ENCODE measurements at regions not wholly inside any gene's neighbourhood (a gene's known extent, or its start where the extent isn't known, plus 50 kb on each side); places are given as distances from the start of the nearest gene placed in this dataset.

DNA sequence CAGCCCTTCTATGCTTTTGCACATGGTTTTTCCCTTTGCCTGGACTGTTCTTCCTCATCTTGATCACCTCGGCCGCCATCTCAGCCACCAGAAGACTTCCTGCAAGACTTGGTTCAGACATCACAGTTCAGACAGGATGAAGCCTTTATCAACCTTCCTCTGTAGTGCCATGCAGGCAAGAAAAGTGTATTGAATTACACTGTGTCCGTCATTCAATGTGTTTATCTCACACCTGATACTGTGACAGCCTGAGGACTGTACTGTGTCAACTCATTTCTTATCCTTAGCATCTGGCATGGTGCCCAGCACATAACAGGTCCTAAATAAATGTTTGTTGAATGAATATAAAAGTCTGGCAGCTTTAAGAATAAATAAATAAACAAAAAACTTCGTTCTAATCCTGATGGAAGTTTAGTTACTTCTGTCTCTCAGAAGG, 133.3 kb upstream of the MAN1A1 start:
- H3K36me3 Mint-ChIP-seq (ENCODE audit: insufficient read depth), result no peaks in the 10 kb centered on the region
- no peak overlapping the region for H3K4me3 Mint-ChIP-seq
- H3K27me3 Mint-ChIP-seq, result peaks cover 17 to 18% of the 10 kb centered on the region in 2 donors
- H3K9me3 Mint-ChIP-seq, result no peaks in the 10 kb centered on the region
- H3K27ac Mint-ChIP-seq, result no peak overlapping the region
- no peaks in the 10 kb centered on the region for H3K4me1 Mint-ChIP-seq (ENCODE audit: low read depth in 2 of 2)
- DNase-seq (no peak), ATAC-seq (replicated peaks) (no peak)

DNA sequence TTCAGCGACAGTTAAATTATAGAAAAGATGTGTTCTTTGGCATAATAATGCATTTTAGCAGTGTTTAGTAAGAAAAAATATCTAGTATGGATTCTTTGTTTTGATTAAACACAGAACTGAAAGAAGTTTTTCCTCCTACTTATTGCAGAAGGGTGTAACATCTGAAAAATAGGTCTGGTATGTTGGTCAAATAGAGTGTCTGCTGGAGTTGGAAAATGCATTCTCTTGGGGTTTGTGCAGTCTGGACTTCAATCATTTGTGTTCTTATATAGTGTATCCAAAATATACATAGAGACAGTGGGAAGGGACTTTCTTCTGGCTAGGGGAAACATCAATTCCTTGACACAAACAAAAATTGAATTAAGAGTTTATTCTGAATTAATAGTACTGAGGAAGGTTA, 132.4 kb upstream of the MAN1A1 start:
- Mint-ChIP-seq H3K4me3 (no peak overlapping the region), H3K36me3 (ENCODE audit: insufficient read depth) (no peaks in the 10 kb centered on the region), H3K27me3 (peaks cover 17 to 18% of the 10 kb centered on the region in 2 donors), H3K27ac (no peak overlapping the region), H3K4me1 (ENCODE audit: low read depth in 2 of 2) (no peaks in the 10 kb centered on the region), H3K9me3 (no peaks in the 10 kb centered on the region)
- ATAC-seq (replicated peaks) (no peak), DNase-seq (no peak)

DNA sequence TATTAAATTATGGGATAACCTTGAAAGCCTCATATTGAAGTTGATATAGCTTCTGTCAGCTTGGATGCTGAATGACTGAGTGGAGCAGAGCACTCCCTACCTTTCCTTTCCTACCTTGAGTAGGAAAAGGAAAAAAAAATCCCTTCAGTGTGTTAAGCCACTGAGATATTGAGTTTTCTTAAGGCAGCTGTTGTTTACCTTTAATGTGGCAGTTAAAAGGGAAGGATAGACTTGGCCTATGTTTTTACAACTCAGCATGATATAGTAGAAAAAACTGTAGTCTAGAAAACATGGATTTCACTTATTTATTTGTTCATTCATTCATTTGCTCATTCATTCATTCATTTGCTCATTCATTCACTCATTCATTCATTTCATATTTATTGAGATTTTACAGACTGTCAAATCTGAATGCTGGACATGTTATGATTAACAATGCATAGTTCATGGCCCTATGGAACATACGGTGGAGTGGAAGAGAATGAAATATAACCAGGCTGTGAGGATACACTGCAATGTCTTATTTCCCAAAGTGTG, 131.5 kb upstream of the MAN1A1 start:
- no peak for ATAC-seq (replicated peaks)
- no peaks in the 10 kb centered on the region for H3K36me3 Mint-ChIP-seq (ENCODE audit: insufficient read depth)
- H3K9me3 Mint-ChIP-seq, result no peaks in the 10 kb centered on the region
- H3K27me3 Mint-ChIP-seq, result peaks cover 14 to 17% of the 10 kb centered on the region in 2 donors
- no peak overlapping the region for H3K4me3 Mint-ChIP-seq
- no peak overlapping the region for H3K27ac Mint-ChIP-seq
- no peaks in the 10 kb centered on the region for H3K4me1 Mint-ChIP-seq (ENCODE audit: low read depth in 2 of 2)
- DNase-seq, result no peak

DNA sequence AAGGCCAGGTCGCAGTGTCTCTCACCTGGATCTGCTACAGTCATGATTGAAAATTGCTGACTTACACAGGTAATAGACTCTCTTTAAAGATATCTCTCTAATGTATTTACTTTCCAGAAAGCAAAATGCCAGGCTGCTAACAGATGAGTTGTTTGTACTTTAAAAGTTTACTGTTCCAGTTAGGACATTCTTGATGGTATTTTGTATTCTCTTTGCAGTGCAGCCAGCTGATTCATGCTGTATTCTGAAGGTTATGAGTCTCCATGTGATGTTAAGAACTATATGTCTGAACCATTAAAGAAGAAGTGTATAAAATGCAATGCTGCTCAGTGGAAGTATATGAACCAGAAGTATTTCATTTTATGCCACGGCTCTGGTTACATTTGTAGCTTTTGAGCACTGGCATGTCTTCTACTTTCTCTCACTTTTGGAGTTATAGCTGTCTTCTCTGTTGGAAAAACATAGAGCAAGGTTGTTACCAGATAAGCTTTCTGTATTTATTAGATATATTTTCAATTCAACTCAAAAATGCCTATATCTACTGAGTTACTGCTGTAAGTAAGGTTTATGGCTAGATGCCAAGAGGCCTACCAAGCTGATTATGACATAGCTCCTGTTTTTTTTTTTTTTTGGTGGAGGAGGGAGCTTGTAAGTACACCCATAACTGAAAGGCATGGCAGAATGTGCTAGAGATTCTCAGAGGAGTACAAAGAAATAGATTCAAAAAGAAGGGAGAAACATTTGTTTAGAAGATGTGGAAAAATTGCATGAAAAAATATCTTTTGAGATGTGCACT, 130.5 kb upstream of the MAN1A1 start:
- no peak overlapping the region for H3K27ac Mint-ChIP-seq
- DNase-seq, result no peak
- H3K4me3 Mint-ChIP-seq, result no peak overlapping the region
- no peaks in the 10 kb centered on the region for H3K4me1 Mint-ChIP-seq (ENCODE audit: low read depth in 2 of 2)
- H3K36me3 Mint-ChIP-seq (ENCODE audit: insufficient read depth), result no peaks in the 10 kb centered on the region
- H3K9me3 Mint-ChIP-seq, result no peaks in the 10 kb centered on the region
- no peak for ATAC-seq (replicated peaks)
- peaks cover 9 to 11% of the 10 kb centered on the region in 2 donors for H3K27me3 Mint-ChIP-seq

DNA sequence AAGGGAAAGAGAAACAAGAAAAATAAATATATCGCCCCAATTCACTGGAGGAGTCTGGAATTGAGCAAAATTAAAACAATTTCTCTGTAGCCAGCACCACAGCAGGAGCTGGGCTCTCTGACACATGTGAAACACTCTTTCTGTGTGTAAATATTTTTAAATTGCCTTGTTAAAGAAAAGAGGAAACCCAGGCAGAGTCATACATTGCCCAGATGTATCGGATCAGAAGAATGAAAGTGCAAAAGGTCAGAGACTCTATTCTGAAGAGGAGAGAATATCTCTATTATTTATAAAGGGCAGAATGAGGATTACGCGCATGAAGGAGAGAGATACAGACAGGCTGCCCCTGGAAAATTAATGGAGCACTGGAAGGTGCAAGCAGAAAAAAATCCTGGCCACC, 127.0 kb upstream of the MAN1A1 start:
- H3K27me3 Mint-ChIP-seq, result no peaks in the 10 kb centered on the region
- DNase-seq (no peak), ATAC-seq (replicated peaks) (no peak)
- H3K27ac Mint-ChIP-seq, result no peak overlapping the region
- no peaks in the 10 kb centered on the region for H3K9me3 Mint-ChIP-seq
- no peak overlapping the region for H3K4me3 Mint-ChIP-seq
- no peaks in the 10 kb centered on the region for H3K36me3 Mint-ChIP-seq (ENCODE audit: insufficient read depth)
- no peaks in the 10 kb centered on the region for H3K4me1 Mint-ChIP-seq (ENCODE audit: low read depth in 2 of 2)

DNA sequence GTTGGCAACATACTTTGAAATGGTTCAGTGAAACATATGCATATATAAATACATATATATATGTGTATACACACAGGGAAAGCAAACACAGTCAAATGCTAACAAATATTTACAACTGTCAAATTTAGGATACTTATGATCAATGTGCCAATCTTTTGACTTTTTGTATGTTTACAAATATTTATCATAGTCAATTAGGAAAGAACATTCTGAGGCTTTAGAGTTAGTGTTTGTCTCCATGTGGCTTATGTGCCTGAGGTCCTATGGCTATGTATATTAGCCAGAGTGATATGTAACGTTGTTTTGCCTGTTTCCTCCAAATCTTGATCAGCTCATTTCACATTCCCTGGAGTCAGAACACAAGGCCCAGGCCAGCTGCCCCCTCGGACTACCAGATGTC, 126.5 kb upstream of the MAN1A1 start:
- H3K27ac Mint-ChIP-seq, result no peak overlapping the region
- H3K9me3 Mint-ChIP-seq, result no peaks in the 10 kb centered on the region
- ATAC-seq (replicated peaks) (no peak), DNase-seq (no peak)
- H3K36me3 Mint-ChIP-seq (ENCODE audit: insufficient read depth), result no peaks in the 10 kb centered on the region
- no peak overlapping the region for H3K4me3 Mint-ChIP-seq
- no peaks in the 10 kb centered on the region for H3K27me3 Mint-ChIP-seq
- peaks cover 2 to 3% of the 10 kb centered on the region in 2 donors for H3K4me1 Mint-ChIP-seq (ENCODE audit: low read depth in 2 of 2)

DNA sequence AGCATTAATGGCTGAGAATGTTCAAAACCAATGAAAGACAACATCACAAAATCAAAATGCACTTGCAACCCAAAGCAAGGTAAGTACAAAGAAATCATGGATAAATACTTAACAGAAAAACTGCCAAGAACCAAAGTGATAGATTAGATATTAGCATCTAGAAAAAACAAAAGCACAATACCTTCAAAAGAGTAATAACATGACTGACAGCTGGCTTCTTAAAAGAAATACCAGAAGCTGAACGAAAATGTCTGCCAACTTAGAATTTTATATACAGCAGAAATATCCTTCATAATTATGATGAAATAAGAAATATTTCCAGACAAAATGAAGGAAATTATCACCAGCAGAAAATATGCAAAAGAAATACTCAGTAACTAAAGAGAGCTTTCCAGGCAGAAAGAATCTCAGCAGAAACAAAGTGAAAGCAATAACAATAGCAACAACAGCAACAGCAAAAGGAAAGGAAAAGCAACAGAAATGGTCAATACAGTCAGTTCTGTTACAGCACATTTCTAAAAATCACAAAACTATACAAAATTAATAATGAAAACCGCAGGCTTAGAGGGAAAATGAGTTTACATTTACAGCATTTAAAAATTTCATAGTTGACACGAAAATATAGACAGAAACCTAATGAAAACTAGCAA, 121.5 kb upstream of the MAN1A1 start:
- peak overlapping the region; percentile 72 to 74 for H3K4me3 Mint-ChIP-seq
- no peaks in the 10 kb centered on the region for H3K36me3 Mint-ChIP-seq (ENCODE audit: insufficient read depth)
- no peak for DNase-seq
- H3K27ac Mint-ChIP-seq, result peak overlapping the region; percentile 68 to 74
- H3K27me3 Mint-ChIP-seq, result no peaks in the 10 kb centered on the region
- H3K4me1 Mint-ChIP-seq (ENCODE audit: low read depth in 2 of 2), result peaks cover 7 to 14% of the 10 kb centered on the region in 2 donors
- ATAC-seq (replicated peaks), result no peak
- H3K9me3 Mint-ChIP-seq, result no peaks in the 10 kb centered on the region

DNA sequence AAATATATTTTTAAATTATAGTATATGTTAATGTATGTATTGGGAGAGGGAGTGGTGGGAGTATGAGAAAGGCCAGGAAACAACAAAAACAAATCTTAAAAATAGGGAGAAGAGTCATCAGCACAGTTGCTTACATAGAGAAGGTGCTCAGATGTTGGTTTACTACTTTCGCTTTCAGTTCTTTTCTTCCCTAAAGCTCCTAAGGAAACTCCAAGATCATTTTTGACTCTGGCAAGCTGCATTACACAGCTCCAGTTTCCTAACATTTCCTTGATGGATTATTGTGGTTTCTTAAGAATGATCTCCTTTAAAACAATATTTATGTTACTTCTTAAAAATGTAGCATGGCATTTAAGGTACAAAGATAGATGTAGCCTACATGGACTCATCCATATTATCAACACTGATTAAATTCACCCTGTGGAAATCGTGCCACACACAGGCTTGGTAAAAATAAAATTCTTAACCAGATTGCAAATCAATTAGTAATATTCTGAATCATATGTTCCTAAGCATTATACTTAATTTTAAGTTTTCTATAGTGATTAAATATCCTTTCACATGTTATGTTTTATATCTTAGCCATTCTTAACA, 118.0 kb upstream of the MAN1A1 start:
- ATAC-seq (replicated peaks) (no peak), DNase-seq (no peak)
- H3K27ac Mint-ChIP-seq, result peak overlapping the region in 1 of 2 donors; percentile 13
- H3K27me3 Mint-ChIP-seq, result no peaks in the 10 kb centered on the region
- peak overlapping the region; percentile 15 to 49 for H3K4me3 Mint-ChIP-seq
- no peaks in the 10 kb centered on the region for H3K9me3 Mint-ChIP-seq
- no peaks in the 10 kb centered on the region for H3K36me3 Mint-ChIP-seq (ENCODE audit: insufficient read depth)
- peaks cover 11 to 17% of the 10 kb centered on the region in 2 donors for H3K4me1 Mint-ChIP-seq (ENCODE audit: low read depth in 2 of 2)

DNA sequence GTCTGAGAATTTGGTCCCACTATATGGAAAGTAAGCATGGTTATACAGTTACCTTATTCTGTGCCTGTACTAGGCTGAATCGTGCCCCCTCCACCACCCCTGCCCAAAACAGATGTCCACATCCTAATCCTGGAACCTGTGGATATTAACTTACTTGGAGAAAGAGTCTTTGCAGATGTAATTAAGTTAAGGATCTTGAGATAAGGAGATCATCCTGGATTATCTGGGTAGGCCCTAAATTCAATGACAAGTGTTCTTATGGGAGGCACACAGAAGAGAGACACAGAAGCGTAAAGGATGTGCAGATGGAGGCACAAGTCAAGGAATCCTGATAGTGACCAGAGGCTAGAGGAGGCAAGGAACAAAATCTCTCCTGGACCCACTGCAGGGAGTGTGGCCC, 116.7 kb upstream of the MAN1A1 start:
- Mint-ChIP-seq H3K4me1 (ENCODE audit: low read depth in 2 of 2) (peaks cover 11 to 16% of the 10 kb centered on the region in 2 donors), H3K36me3 (ENCODE audit: insufficient read depth) (no peaks in the 10 kb centered on the region), H3K27me3 (no peaks in the 10 kb centered on the region), H3K4me3 (no peak overlapping the region), H3K9me3 (no peaks in the 10 kb centered on the region), H3K27ac (peak overlapping the region in 1 of 2 donors; percentile 13)
- DNase-seq (no peak), ATAC-seq (replicated peaks) (no peak)

DNA sequence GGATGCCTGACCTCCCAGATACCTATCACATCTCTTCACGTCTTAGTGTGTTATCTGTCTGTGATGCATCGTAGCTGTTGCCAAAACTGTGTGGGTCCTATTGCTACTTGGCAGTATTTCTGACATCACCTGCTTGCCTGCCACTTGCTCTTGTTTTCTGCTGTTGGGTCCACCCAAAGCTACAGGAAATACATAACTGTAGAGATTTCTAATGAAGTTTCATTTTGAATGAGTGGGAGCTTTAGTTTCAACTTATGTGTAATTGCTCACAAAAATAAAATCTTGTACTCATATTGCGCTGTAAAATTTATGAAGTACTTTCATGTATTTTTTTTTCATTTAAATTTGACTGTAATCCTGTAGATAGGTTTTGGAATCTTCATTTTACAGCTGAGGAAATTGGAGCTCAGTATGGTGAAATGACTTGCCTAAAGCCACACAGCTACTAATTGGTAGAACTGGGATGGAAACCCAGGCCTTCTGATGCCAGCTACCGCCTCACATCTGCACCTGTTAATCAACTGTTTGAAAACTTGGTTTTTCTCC, 113.6 kb upstream of the MAN1A1 start:
- DNase-seq, result no peak
- no peak overlapping the region for H3K4me3 Mint-ChIP-seq
- peaks cover 0 to 4% of the 10 kb centered on the region in 2 donors for H3K9me3 Mint-ChIP-seq
- H3K27me3 Mint-ChIP-seq, result no peaks in the 10 kb centered on the region
- peaks cover 8 to 9% of the 10 kb centered on the region in 2 donors for H3K4me1 Mint-ChIP-seq (ENCODE audit: low read depth in 2 of 2)
- ATAC-seq (replicated peaks), result peak; percentile 44
- H3K27ac Mint-ChIP-seq, result peak overlapping the region in 1 of 2 donors; percentile 50
- H3K36me3 Mint-ChIP-seq (ENCODE audit: insufficient read depth), result no peaks in the 10 kb centered on the region

DNA sequence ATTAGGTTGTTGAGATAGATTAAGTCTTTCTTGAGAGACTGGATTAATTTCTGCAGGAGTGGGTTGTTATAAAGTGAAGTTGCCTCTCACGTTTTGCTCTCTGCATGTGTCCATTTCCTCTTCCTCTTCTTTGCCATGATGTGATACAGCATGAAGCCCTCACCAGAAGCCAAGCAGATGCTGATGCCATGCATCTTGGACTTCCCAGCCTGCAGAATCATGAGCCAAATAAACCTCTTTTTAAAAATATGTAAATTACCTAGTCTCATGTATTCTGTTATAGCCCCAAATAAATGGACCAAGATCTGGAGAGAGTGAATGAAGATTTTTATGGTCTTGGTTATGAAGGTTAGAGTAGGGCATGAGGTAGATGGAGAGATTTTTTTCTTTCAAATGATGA, 111.6 kb upstream of the MAN1A1 start:
- Mint-ChIP-seq H3K27me3 (no peaks in the 10 kb centered on the region), H3K4me3 (no peak overlapping the region), H3K36me3 (ENCODE audit: insufficient read depth) (no peaks in the 10 kb centered on the region), H3K9me3 (peaks cover 0 to 4% of the 10 kb centered on the region in 2 donors), H3K27ac (no peak overlapping the region), H3K4me1 (ENCODE audit: low read depth in 2 of 2) (peaks cover 4% of the 10 kb centered on the region in 2 donors)
- ATAC-seq (replicated peaks) (no peak), DNase-seq (no peak)

DNA sequence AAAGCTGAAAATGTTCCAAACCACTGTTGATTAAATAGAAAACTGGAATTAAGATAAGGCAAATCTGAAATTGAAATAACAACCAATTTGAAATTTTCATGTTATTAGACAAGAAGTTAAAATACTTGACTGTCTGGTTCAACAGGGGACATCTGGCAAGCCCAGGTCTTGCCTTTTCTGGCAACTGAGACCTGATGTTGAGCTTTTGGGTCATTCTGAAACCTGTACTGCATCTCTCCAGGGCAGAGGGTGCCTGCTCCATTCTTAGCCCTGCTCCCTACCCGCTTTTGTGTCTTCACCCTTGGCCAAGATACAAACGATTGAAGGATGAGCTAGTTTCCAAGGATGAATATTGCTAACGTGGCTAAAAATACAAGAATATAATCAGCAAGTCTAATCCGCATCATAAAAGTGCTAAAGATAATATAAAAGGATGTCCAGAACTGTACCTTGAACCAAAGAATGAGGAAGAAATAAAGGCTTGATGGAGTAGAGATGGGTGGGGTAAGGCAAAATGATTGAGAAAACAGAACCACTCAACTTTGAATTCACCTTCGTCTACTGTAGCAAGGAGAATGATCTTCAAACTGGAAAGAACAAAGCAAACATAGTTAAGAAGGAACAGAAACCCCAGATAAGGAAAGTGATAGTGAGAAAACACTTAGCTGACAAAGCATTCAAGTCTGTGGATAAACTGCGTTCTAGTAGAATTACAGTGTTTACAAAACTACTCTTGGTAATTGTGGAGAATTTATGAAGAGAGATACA, 109.8 kb upstream of the MAN1A1 start:
- Mint-ChIP-seq H3K4me1 (ENCODE audit: low read depth in 2 of 2) (peaks cover 4% of the 10 kb centered on the region in 2 donors), H3K4me3 (no peak overlapping the region), H3K36me3 (ENCODE audit: insufficient read depth) (no peaks in the 10 kb centered on the region), H3K27ac (no peak overlapping the region), H3K27me3 (peaks cover 0 to 5% of the 10 kb centered on the region in 2 donors), H3K9me3 (peaks cover 0 to 4% of the 10 kb centered on the region in 2 donors)
- no peak for DNase-seq
- no peak for ATAC-seq (replicated peaks)

DNA sequence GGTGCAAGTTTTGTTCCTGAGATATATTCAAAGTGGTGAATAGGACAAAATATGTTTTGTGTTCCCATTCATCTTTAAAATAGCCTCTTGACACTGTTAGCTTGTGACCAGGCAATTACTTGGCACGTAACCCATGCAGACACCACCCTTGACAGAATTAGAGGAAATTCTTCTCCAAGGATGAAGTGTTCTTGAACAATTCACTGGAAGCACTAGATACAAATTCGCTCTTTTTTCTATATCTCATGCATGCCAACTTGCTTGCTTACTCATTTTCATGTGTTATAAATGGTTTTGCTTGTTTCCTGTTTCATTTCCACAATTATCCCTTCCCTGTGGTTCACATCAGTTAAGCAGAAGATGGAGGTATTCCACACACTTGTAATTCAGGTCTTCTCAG, 105.2 kb upstream of the MAN1A1 start:
- DNase-seq, result no peak
- ATAC-seq (replicated peaks), result no peak
- Mint-ChIP-seq H3K9me3 (no peaks in the 10 kb centered on the region), H3K27ac (no peak overlapping the region), H3K4me1 (ENCODE audit: low read depth in 2 of 2) (no peaks in the 10 kb centered on the region), H3K36me3 (ENCODE audit: insufficient read depth) (no peaks in the 10 kb centered on the region), H3K4me3 (no peak overlapping the region), H3K27me3 (peaks cover 0 to 11% of the 10 kb centered on the region in 2 donors)

Data from effector memory CD8-positive, alpha-beta T cell (primary cell).